IMR-90 (cell line): ENCODE measurements at regions not wholly inside any gene's neighbourhood (a gene's known extent, or its start where the extent isn't known, plus 50 kb on each side); places are given as distances from the start of the nearest gene placed in this dataset.

Experiments used
- ATAC-seq: fragments of 200-7000 bp; cut with Tn5 transposase; 2 replicates; pipeline ENCODE4 v1.9.1; 2020; ENCODE audit warnings: low read depth, mild to moderate bottlenecking, moderate library complexity
- BruUV-seq: library from RNA; stranded (reverse); fragments of 400-500 nt; replicated peaks from 2 replicates; lab custom pipeline; 2021; lab: Mats Ljungman, UMichigan
- CTCF ChIA-PET: fragments of 300-600 bp; formaldehyde crosslinking; extraction: SDS; loops from one replicate; lab custom pipeline; 2021; ENCODE audit warnings: antibody characterized with exemption; lab: Yijun Ruan, JAX
- POLR2A ChIA-PET: fragments of 300-600 bp; sonication (Branson Sonifier 250); formaldehyde crosslinking; loops from one replicate; lab custom pipeline; 2022; ENCODE audit warnings: antibody characterized with exemption; ENCODE audit not compliant: unreplicated experiment; lab: Charles Lee
- DNase-seq: peaks from one replicate; pipeline ENCODE4 v3.0.0; 2013
- H2AFZ ChIP-seq: replicated peaks from 2 replicates; pipeline ENCODE3; 2013; ENCODE audit warnings: low read length, mild to moderate bottlenecking; ENCODE audit not compliant: poor library complexity
- H2AK5ac ChIP-seq: 2 replicates; pipeline ENCODE4 v1.6.1; 2013; ENCODE audit warnings: low read depth, low read length, inconsistent platforms
- H2AK9ac ChIP-seq: replicated peaks from 2 replicates; pipeline ENCODE3; 2013; ENCODE audit warnings: mild to moderate bottlenecking, low read depth, low read length, moderate library complexity; ENCODE audit not compliant: poor library complexity
- H2BK120ac ChIP-seq: 2 replicates; pipeline ENCODE4 v1.6.1; 2013; ENCODE audit warnings: low read depth, low read length, inconsistent platforms
- H2BK15ac ChIP-seq: 3 replicates; pipeline ENCODE4 v1.6.1; 2013; ENCODE audit warnings: low read depth, low read length, inconsistent platforms
- H2BK20ac ChIP-seq: 2 replicates; pipeline ENCODE4 v1.6.1; 2013; ENCODE audit warnings: low read depth, mild to moderate bottlenecking, inconsistent platforms, low read length, moderate library complexity
- H2BK5ac ChIP-seq: 2 replicates; pipeline ENCODE4 v1.6.1; 2013; ENCODE audit warnings: mild to moderate bottlenecking, low read depth, low read length, inconsistent platforms; ENCODE audit not compliant: poor library complexity, severe bottlenecking
- H3K14ac ChIP-seq: replicated peaks from 2 replicates; pipeline ENCODE4 v1.6.1; 2013; ENCODE audit warnings: low read depth, low read length, inconsistent platforms
- H3K18ac ChIP-seq: 2 replicates; pipeline ENCODE4 v1.6.1; 2013; ENCODE audit warnings: low read depth, low read length, control low read depth
- H3K23ac ChIP-seq: 2 replicates; pipeline ENCODE4 v1.6.1; 2013; ENCODE audit warnings: low read depth, low read length, inconsistent platforms
- H3K27ac ChIP-seq: 2 replicates; pipeline ENCODE4 v1.5.1; 2013; ENCODE audit warnings: mild to moderate bottlenecking, control low read depth, low read length; ENCODE audit not compliant: insufficient read depth
- H3K27me3 ChIP-seq: 2 replicates; pipeline ENCODE4 v1.6.1; 2013; ENCODE audit warnings: low read length; ENCODE audit not compliant: control insufficient read depth, insufficient read depth
- H3K36me3 ChIP-seq: 2 replicates; pipeline ENCODE4 v1.6.1; 2013; ENCODE audit warnings: low read length, mixed read lengths; ENCODE audit not compliant: control insufficient read depth, insufficient read depth
- H3K4ac ChIP-seq: 2 replicates; pipeline ENCODE4 v1.6.1; 2013; ENCODE audit warnings: low read depth, low read length, inconsistent platforms
- H3K4me1 ChIP-seq: 2 replicates; pipeline ENCODE4 v1.6.1; 2013; ENCODE audit warnings: low read length, mixed read lengths; ENCODE audit not compliant: control insufficient read depth, insufficient read depth
- H3K4me2 ChIP-seq: 2 replicates; pipeline ENCODE4 v1.6.1; 2013; ENCODE audit warnings: low read depth, mild to moderate bottlenecking, control low read depth, low read length, moderate library complexity
- H3K4me3 ChIP-seq: 2 replicates; pipeline ENCODE4 v1.5.1; 2013; ENCODE audit warnings: low read depth, mild to moderate bottlenecking, control low read depth, low read length, moderate library complexity; ENCODE audit not compliant: insufficient read depth
- H3K56ac ChIP-seq: 2 replicates; pipeline ENCODE4 v1.6.1; 2013; ENCODE audit warnings: low read length, inconsistent platforms; ENCODE audit not compliant: insufficient read depth; ENCODE audit errors: extremely low read depth
- H3K79me1 ChIP-seq, 2 experiments: 2 replicates each; pipeline ENCODE4 v1.6.1; 2013; ENCODE audit warnings: low read length in 2 of 2, inconsistent platforms in 1 of 2, low read depth in 1 of 2
- H3K9ac ChIP-seq: 2 replicates; pipeline ENCODE4 v1.6.1; 2013; ENCODE audit warnings: low read depth, low read length, control low read depth
- H3K9me1 ChIP-seq: 2 replicates; pipeline ENCODE4 v1.6.1; 2013; ENCODE audit warnings: low read length, inconsistent platforms; ENCODE audit not compliant: insufficient read depth
- H3K9me3 ChIP-seq: 2 replicates; pipeline ENCODE4 v1.6.1; 2013; ENCODE audit warnings: low read length; ENCODE audit not compliant: control insufficient read depth, insufficient read depth
- H4K20me1 ChIP-seq: 2 replicates; pipeline ENCODE4 v1.6.1; 2013; ENCODE audit warnings: low read length, inconsistent platforms; ENCODE audit not compliant: insufficient read depth
- H4K5ac ChIP-seq: 2 replicates; pipeline ENCODE4 v1.6.1; 2013; ENCODE audit warnings: mild to moderate bottlenecking, low read depth, low read length, control low read depth
- H4K8ac ChIP-seq, 2 experiments: 2 replicates each; pipeline ENCODE4 v1.6.1; 2013; ENCODE audit warnings: low read depth in 2 of 2, low read length in 2 of 2, control low read depth in 1 of 2, inconsistent platforms in 1 of 2
- H4K91ac ChIP-seq: 2 replicates; pipeline ENCODE4 v1.6.1; 2013; ENCODE audit warnings: low read depth, low read length, inconsistent platforms; ENCODE audit not compliant: insufficient read depth
- ELK1 ChIP-seq: fragments of 150-350 bp; IDR thresholded peaks from 2 replicates; pipeline ENCODE4 v1.6.1; 2016; ENCODE audit warnings: low read depth, mild to moderate bottlenecking, low read length, moderate library complexity, borderline replicate concordance
- MXI1 ChIP-seq: IDR thresholded peaks from 2 replicates; pipeline ENCODE4 v1.6.1; 2012; ENCODE audit warnings: low read depth, mild to moderate bottlenecking, low read length, moderate library complexity, borderline replicate concordance
- POLR2A ChIP-seq: IDR thresholded peaks from 2 replicates; pipeline ENCODE4 v1.6.1; 2012; ENCODE audit warnings: mild to moderate bottlenecking, low read depth, low read length
- RAD21 ChIP-seq: IDR thresholded peaks from 2 replicates; pipeline ENCODE4 v1.6.1; 2012; ENCODE audit warnings: low read length, improper control_type of control experiment
- SMC3 ChIP-seq: fragments of 150-350 bp; IDR thresholded peaks from 2 replicates; pipeline ENCODE4 v1.6.1; 2016; ENCODE audit warnings: low read depth, mild to moderate bottlenecking, antibody characterized with exemption, low read length, moderate library complexity
- WGBS, 2 experiments: methylation state at CpG; one replicate each; pipeline versions ENCODE4 v1.1.5 to v1.1.7; 2013; ENCODE audit warnings: missing lambda C conversion rate in 2 of 2; ENCODE audit not compliant: insufficient read length in 1 of 2; ENCODE audit errors: extremely low coverage in 2 of 2; 5-methylcytosine and 5-hydroxymethylcytosine counted together
- dilution Hi-C: fragments of 300-500 bp; cut with HindIII; formaldehyde crosslinking; loops from one replicate; pipeline ENCODE4 v1.14.3; 2018; ENCODE audit warnings: low sequenced_read_pairs; ENCODE audit not compliant: unreplicated experiment
- in situ Hi-C: fragments of 300-500 bp; cut with MboI; formaldehyde crosslinking; loops from 3 replicates; pipeline ENCODE4 v1.14.3; 2019; ENCODE audit warnings: low sequenced_read_pairs, inconsistent platforms, mixed read lengths
- intact Hi-C: fragments of 100-400 bp; cut with micrococcal nuclease; formaldehyde crosslinking; loops from 2 replicates; pipeline ENCODE4 v1.10.0; 2022
- TF ChIP-seq, protein P1 (sequence below): fragments of 150-350 bp; IDR thresholded peaks from 2 replicates; pipeline ENCODE4 v1.6.1; 2017; ENCODE audit warnings: mild to moderate bottlenecking, antibody characterized with exemption, low read length, low read depth

DNA sequence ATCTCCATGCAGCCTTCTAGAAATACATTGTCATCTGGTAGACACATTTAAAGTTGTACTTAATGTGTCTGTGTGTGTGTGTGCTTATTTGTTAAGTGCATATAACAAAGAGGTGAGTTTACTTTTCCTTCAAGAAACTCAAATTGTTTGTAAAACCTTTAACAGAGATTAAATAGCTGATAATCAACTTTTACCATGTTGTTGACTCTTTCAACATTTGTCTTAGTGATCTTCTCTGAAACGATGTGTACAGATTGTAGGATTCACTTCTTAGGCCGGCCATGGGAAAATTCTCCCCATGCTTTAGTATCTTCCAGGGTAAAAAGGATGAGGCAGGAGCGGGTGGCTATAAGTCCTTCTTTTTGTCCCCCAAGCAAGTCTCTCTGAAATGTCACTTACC lies 292.9 kb upstream of the MAF start:
- H4K8ac ChIP-seq: no peak overlapping the region
- H3K14ac ChIP-seq: no peak overlapping the region
- no peaks in the 10 kb centered on the region for H3K36me3 ChIP-seq
- in situ Hi-C loops (no loop called here), intact Hi-C loops (no loop called here), dilution Hi-C loops (no loop called here)
- H3K4me3 ChIP-seq: no peak overlapping the region
- no peak overlapping the region for H3K56ac ChIP-seq
- no peak overlapping the region for H3K18ac ChIP-seq
- no peaks in the 10 kb centered on the region for H3K4me1 ChIP-seq
- H2AK5ac ChIP-seq: no peak overlapping the region
- POLR2A ChIA-PET: no interaction called here
- H2AK9ac ChIP-seq: no peak overlapping the region
- no peak overlapping the region for H3K4ac ChIP-seq
- H3K9ac ChIP-seq: no peak overlapping the region
- no peak overlapping the region for H2BK15ac ChIP-seq
- H4K91ac ChIP-seq: no peak overlapping the region
- CTCF ChIA-PET: no interaction called here
- no peak overlapping the region for H3K23ac ChIP-seq
- H2AFZ ChIP-seq: no peak overlapping the region
- H3K9me3 ChIP-seq: peaks cover 19% of the 10 kb centered on the region
- no CpG with 5 or more reads among the region's 3 CpGs for WGBS, 2 experiments
- no peak overlapping the region for H3K27ac ChIP-seq
- H4K5ac ChIP-seq: no peak overlapping the region
- no TSS peak for BruUV-seq
- no peak overlapping the region for H2BK20ac ChIP-seq
- H2BK120ac ChIP-seq: no peak overlapping the region
- ATAC-seq: no peak
- H3K4me2 ChIP-seq: no peak overlapping the region
- no peak for DNase-seq
- H3K9me1 ChIP-seq: no peaks in the 10 kb centered on the region
- H3K79me1 ChIP-seq: no peaks in the 10 kb centered on the region
- H3K27me3 ChIP-seq: no peaks in the 10 kb centered on the region
- H2BK5ac ChIP-seq: no peak overlapping the region
- no peaks in the 10 kb centered on the region for H4K20me1 ChIP-seq
- TF ChIP-seq ELK1 (no peak), POLR2A (no peak), MXI1 (no peak), SMC3 (no peak), RAD21 (no peak)
- TF ChIP-seq, protein P1, sequence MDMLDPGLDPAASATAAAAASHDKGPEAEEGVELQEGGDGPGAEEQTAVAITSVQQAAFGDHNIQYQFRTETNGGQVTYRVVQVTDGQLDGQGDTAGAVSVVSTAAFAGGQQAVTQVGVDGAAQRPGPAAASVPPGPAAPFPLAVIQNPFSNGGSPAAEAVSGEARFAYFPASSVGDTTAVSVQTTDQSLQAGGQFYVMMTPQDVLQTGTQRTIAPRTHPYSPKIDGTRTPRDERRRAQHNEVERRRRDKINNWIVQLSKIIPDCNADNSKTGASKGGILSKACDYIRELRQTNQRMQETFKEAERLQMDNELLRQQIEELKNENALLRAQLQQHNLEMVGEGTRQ: no peak
